ENCODE measurements at regions not wholly inside any gene's neighbourhood (a gene's known extent, or its start where the extent isn't known, plus 50 kb on each side); places are given as distances from the start of the nearest gene placed in this dataset.

DNA sequence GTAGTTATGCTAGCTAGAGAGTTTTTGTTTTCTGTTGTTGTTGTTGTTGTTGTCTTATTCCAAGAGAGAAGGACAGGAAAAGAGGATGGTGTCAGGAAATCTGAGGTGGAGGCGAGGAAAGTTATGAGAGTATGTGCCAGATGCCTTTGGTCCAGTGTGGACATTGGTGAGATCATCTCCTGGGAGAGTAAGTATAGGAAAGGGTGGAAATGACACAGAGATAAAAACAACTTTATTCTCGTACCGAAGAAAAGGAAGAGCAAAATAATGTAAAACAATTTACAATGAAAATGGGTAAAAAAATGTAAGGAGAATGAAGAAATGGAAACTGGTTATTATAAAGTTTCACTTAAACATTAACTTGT, 97.4 kb upstream of the ADGRL2 start:
- TF ChIP-seq, protein P1, sequence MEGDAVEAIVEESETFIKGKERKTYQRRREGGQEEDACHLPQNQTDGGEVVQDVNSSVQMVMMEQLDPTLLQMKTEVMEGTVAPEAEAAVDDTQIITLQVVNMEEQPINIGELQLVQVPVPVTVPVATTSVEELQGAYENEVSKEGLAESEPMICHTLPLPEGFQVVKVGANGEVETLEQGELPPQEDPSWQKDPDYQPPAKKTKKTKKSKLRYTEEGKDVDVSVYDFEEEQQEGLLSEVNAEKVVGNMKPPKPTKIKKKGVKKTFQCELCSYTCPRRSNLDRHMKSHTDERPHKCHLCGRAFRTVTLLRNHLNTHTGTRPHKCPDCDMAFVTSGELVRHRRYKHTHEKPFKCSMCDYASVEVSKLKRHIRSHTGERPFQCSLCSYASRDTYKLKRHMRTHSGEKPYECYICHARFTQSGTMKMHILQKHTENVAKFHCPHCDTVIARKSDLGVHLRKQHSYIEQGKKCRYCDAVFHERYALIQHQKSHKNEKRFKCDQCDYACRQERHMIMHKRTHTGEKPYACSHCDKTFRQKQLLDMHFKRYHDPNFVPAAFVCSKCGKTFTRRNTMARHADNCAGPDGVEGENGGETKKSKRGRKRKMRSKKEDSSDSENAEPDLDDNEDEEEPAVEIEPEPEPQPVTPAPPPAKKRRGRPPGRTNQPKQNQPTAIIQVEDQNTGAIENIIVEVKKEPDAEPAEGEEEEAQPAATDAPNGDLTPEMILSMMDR (IDR thresholded peaks at IDR 0.05; ENCODE audit: insufficient read depth, low read length) = no peak
- TF ChIP-seq, protein P2, sequence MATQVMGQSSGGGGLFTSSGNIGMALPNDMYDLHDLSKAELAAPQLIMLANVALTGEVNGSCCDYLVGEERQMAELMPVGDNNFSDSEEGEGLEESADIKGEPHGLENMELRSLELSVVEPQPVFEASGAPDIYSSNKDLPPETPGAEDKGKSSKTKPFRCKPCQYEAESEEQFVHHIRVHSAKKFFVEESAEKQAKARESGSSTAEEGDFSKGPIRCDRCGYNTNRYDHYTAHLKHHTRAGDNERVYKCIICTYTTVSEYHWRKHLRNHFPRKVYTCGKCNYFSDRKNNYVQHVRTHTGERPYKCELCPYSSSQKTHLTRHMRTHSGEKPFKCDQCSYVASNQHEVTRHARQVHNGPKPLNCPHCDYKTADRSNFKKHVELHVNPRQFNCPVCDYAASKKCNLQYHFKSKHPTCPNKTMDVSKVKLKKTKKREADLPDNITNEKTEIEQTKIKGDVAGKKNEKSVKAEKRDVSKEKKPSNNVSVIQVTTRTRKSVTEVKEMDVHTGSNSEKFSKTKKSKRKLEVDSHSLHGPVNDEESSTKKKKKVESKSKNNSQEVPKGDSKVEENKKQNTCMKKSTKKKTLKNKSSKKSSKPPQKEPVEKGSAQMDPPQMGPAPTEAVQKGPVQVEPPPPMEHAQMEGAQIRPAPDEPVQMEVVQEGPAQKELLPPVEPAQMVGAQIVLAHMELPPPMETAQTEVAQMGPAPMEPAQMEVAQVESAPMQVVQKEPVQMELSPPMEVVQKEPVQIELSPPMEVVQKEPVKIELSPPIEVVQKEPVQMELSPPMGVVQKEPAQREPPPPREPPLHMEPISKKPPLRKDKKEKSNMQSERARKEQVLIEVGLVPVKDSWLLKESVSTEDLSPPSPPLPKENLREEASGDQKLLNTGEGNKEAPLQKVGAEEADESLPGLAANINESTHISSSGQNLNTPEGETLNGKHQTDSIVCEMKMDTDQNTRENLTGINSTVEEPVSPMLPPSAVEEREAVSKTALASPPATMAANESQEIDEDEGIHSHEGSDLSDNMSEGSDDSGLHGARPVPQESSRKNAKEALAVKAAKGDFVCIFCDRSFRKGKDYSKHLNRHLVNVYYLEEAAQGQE (IDR thresholded peaks at IDR 0.05; ENCODE audit: insufficient replicate concordance, low read depth) = no peak
- no peak for TF ChIP-seq POLR2AphosphoS5 (IDR thresholded peaks at IDR 0.05; ENCODE audit: low read depth)
- no peak for TF ChIP-seq SPI1 (IDR thresholded peaks at IDR 0.05; ENCODE audit: borderline replicate concordance, low read depth)
- TF ChIP-seq GABPA (IDR thresholded peaks at IDR 0.05; ENCODE audit: low read depth) = no peak
